ENCODE measurements at regions not wholly inside any gene's neighbourhood (a gene's known extent, or its start where the extent isn't known, plus 50 kb on each side); places are given as distances from the start of the nearest gene placed in this dataset.

DNA sequence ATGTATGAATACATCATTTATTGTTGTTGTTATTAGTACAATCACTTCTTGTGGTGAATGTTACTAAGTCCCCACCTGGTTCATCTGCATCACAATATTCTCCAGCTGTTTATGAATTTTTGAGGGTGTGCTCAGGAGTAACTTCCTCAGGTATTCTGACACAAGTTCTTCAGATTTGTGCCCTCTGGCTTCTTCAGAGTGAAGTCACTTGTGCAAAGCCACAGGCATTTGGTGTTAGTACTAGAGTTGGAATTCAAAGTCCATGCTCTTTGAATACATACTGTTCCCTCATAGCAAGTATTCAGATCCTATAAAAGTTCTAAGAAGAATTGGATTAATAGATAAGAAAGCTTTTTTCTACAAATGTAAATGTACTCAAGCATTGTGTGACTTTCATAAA lies 150.3 kb upstream of the AVPR1A start:
- no peak overlapping the region for H3K9ac ChIP-seq (ENCODE audit: low read length in 3 of 3)
- H3K4me1 ChIP-seq (ENCODE audit: control insufficient read depth in 2 of 3, insufficient read depth in 2 of 3, low read depth in 1 of 3, low read length in 3 of 3) = peaks cover 0 to 6% (median 0%) of the 10 kb centered on the region in 3 donors
- intact Hi-C loops (cut with DNase I) = no loop called here
- H3K36me3 ChIP-seq (ENCODE audit: control insufficient read depth in 2 of 3, insufficient read depth in 3 of 3, low read length in 3 of 3) = no peaks in the 10 kb centered on the region
- no peaks in the 10 kb centered on the region for H3K27me3 ChIP-seq (ENCODE audit: control insufficient read depth, insufficient read depth, low read length)
- no peak overlapping the region for H3K4me3 ChIP-seq (ENCODE audit: low read length in 3 of 3)
- no peaks in the 10 kb centered on the region for H3K9me3 ChIP-seq (ENCODE audit: control insufficient read depth in 2 of 3, insufficient read depth in 1 of 3, low read length in 3 of 3)
- no peak overlapping the region for H3K27ac ChIP-seq (ENCODE audit: low read depth in 2 of 2, low read length in 2 of 2)
- FAIRE-seq = no peak
- TF ChIP-seq, protein P1, sequence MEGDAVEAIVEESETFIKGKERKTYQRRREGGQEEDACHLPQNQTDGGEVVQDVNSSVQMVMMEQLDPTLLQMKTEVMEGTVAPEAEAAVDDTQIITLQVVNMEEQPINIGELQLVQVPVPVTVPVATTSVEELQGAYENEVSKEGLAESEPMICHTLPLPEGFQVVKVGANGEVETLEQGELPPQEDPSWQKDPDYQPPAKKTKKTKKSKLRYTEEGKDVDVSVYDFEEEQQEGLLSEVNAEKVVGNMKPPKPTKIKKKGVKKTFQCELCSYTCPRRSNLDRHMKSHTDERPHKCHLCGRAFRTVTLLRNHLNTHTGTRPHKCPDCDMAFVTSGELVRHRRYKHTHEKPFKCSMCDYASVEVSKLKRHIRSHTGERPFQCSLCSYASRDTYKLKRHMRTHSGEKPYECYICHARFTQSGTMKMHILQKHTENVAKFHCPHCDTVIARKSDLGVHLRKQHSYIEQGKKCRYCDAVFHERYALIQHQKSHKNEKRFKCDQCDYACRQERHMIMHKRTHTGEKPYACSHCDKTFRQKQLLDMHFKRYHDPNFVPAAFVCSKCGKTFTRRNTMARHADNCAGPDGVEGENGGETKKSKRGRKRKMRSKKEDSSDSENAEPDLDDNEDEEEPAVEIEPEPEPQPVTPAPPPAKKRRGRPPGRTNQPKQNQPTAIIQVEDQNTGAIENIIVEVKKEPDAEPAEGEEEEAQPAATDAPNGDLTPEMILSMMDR (IDR thresholded peaks at IDR 0.05; ENCODE audit: borderline replicate concordance, extremely low read depth, insufficient read depth) = no peak
- DNase-seq = no peak

DNA sequence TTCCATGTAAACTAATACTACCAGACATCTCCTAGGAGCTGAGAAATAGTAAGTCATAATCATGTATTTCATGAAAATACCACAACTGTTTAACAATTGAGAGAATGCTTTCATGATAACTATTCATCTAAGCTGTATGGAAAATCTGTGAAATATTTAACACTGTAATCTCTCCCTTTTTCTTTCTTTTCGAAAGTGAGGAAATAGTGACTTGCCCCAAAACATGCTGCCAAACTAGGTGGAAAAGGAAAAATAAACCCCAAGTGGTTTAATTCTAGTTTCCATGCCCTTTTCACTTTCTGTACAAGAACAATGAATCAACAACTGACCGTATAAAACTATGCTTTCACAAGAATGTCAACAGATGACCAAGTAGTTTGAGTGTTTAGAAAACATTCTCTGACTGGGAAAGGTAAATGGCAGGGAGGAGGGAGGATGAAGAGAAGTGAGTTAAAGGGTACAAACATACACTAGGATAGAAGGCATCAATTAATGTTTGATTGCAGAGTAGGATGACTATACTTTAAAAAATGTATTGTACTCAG lies 147.5 kb upstream of the AVPR1A start:
- no peak overlapping the region for H3K27ac ChIP-seq (ENCODE audit: low read depth in 2 of 2, low read length in 2 of 2)
- intact Hi-C loops (cut with DNase I) = no loop called here
- no peak for DNase-seq
- FAIRE-seq = no peak
- TF ChIP-seq, protein P1 (IDR thresholded peaks at IDR 0.05; ENCODE audit: borderline replicate concordance, extremely low read depth, insufficient read depth) = no peak
- no peak overlapping the region for H3K4me3 ChIP-seq (ENCODE audit: low read length in 3 of 3)
- no peaks in the 10 kb centered on the region for H3K9me3 ChIP-seq (ENCODE audit: control insufficient read depth in 2 of 3, insufficient read depth in 1 of 3, low read length in 3 of 3)
- H3K4me1 ChIP-seq (ENCODE audit: control insufficient read depth in 2 of 3, insufficient read depth in 2 of 3, low read depth in 1 of 3, low read length in 3 of 3) = peaks cover 0 to 14% (median 10%) of the 10 kb centered on the region in 3 donors
- H3K9ac ChIP-seq (ENCODE audit: low read length in 3 of 3) = no peak overlapping the region
- H3K36me3 ChIP-seq (ENCODE audit: control insufficient read depth in 2 of 3, insufficient read depth in 3 of 3, low read length in 3 of 3) = no peaks in the 10 kb centered on the region
- no peaks in the 10 kb centered on the region for H3K27me3 ChIP-seq (ENCODE audit: control insufficient read depth, insufficient read depth, low read length)

DNA sequence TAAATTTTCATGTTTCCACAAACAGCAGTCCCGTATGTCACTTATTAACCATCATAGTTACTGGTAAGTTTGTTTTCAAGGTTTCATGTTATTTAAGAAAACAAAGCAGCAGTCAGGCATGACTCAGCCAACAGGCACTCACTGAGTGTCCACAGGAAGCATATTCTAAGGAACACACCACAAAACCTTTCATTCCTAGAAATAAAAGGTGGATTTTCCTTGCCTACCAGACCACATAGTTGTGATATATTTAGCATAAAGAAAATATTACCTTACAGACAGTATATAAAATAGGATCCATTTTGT lies 143.3 kb upstream of the AVPR1A start:
- DNase-seq (peak in 3 of 5 donors; percentile 38 to 89 (median 87)), FAIRE-seq (peak; percentile 95)
- TF ChIP-seq, protein P1 (IDR thresholded peaks at IDR 0.05; ENCODE audit: borderline replicate concordance, extremely low read depth, insufficient read depth) = no peak
- Histone ChIP-seq H3K4me3 (ENCODE audit: low read length in 3 of 3) (no peak overlapping the region), H3K9ac (ENCODE audit: low read length in 3 of 3) (no peak overlapping the region), H3K27me3 (ENCODE audit: control insufficient read depth, insufficient read depth, low read length) (no peaks in the 10 kb centered on the region), H3K9me3 (ENCODE audit: control insufficient read depth in 2 of 3, insufficient read depth in 1 of 3, low read length in 3 of 3) (no peaks in the 10 kb centered on the region), H3K27ac (ENCODE audit: low read depth in 2 of 2, low read length in 2 of 2) (peak overlapping the region in 1 of 2 donors; percentile 52), H3K36me3 (ENCODE audit: control insufficient read depth in 2 of 3, insufficient read depth in 3 of 3, low read length in 3 of 3) (no peaks in the 10 kb centered on the region), H3K4me1 (ENCODE audit: control insufficient read depth in 2 of 3, insufficient read depth in 2 of 3, low read depth in 1 of 3, low read length in 3 of 3) (peaks cover 2 to 12% (median 11%) of the 10 kb centered on the region in 3 donors)
- intact Hi-C loops (cut with DNase I) = no loop called here

Data from kidney (tissue), 13 donors.